SK-N-SH treated with all-trans-retinoic acid at 6 μM for 48 hours (cell line): ENCODE measurements at regions not wholly inside any gene's neighbourhood (a gene's known extent, or its start where the extent isn't known, plus 50 kb on each side); places are given as distances from the start of the nearest gene placed in this dataset.

Source experiments
- ATAC-seq: fragments of 200-7000 bp; cut with Tn5 transposase; 3 replicates; pipeline ENCODE4 v1.9.1; 2020; ENCODE audit warnings: mild to moderate bottlenecking, moderate library complexity
- BACH2 ChIP-seq: fragments of 250-450 bp; sonication (Bioruptor Pico); IDR thresholded peaks from 2 replicates; pipeline ENCODE4 v1.9.0; 2021; ENCODE audit warnings: mild to moderate bottlenecking, borderline replicate concordance
- ESRRG ChIP-seq: fragments of 250-450 bp; sonication (Bioruptor Pico); IDR thresholded peaks from 2 replicates; pipeline ENCODE4 v1.6.1; 2021; ENCODE audit warnings: mild to moderate bottlenecking
- GLIS3 ChIP-seq: fragments of 250-450 bp; sonication (Bioruptor Pico); IDR thresholded peaks from 2 replicates; pipeline ENCODE4 v1.5.0; 2020; ENCODE audit warnings: mild to moderate bottlenecking, moderate library complexity
- ISL1 ChIP-seq: fragments of 250-450 bp; sonication (Bioruptor Pico); IDR thresholded peaks from 2 replicates; pipeline ENCODE4 v2.1.2; 2022; ENCODE audit warnings: mild to moderate bottlenecking, moderate library complexity
- PPARA ChIP-seq: fragments of 250-450 bp; sonication (Bioruptor Pico); IDR thresholded peaks from 2 replicates; pipeline ENCODE4 v1.5.0; 2020; ENCODE audit warnings: mild to moderate bottlenecking, borderline replicate concordance
- RARB ChIP-seq: fragments of 250-450 bp; sonication (Bioruptor Pico); IDR thresholded peaks from 2 replicates; pipeline ENCODE4 v1.8.0; 2021; ENCODE audit warnings: mild to moderate bottlenecking, moderate library complexity
- SNAI2 ChIP-seq: fragments of 250-450 bp; sonication (Bioruptor Pico); IDR thresholded peaks from 2 replicates; pipeline ENCODE4 v1.5.0; 2020; ENCODE audit warnings: mild to moderate bottlenecking, moderate library complexity
- TCF4 ChIP-seq: fragments of 250-450 bp; sonication (Bioruptor Pico); IDR thresholded peaks from 2 replicates; pipeline ENCODE4 v1.8.0; 2021; ENCODE audit warnings: mild to moderate bottlenecking, moderate library complexity, borderline replicate concordance
- TOX ChIP-seq: fragments of 250-450 bp; sonication (Bioruptor Pico); IDR thresholded peaks from 2 replicates; pipeline ENCODE4 v1.8.0; 2021; ENCODE audit warnings: mild to moderate bottlenecking, moderate library complexity, borderline replicate concordance
- ZC3H10 ChIP-seq: fragments of 250-450 bp; sonication (Bioruptor Pico); IDR thresholded peaks from 2 replicates; pipeline ENCODE4 v1.5.1; 2021; ENCODE audit warnings: mild to moderate bottlenecking, moderate library complexity
- ZFP3 ChIP-seq: fragments of 250-450 bp; sonication (Bioruptor Pico); IDR thresholded peaks from 2 replicates; pipeline ENCODE4 v1.5.0; 2020; ENCODE audit warnings: mild to moderate bottlenecking, moderate library complexity
- ZFP30 ChIP-seq: fragments of 450-650 bp; formaldehyde crosslinking; IDR thresholded peaks from 2 replicates; pipeline ENCODE4 v1.5.0; 2022; ENCODE audit warnings: mild to moderate bottlenecking, moderate library complexity
- ZNF565 ChIP-seq: fragments of 450-650 bp; formaldehyde crosslinking; conservative IDR thresholded peaks from 2 replicates; pipeline ENCODE4 v1.5.0; 2020; ENCODE audit warnings: low read depth, mild to moderate bottlenecking, moderate library complexity
- ZNF70 ChIP-seq: fragments of 450-650 bp; formaldehyde crosslinking; IDR thresholded peaks from 2 replicates; pipeline ENCODE4 v1.5.0; 2020; ENCODE audit warnings: mild to moderate bottlenecking, moderate library complexity
- ZNF8 ChIP-seq: fragments of 450-650 bp; formaldehyde crosslinking; IDR thresholded peaks from 2 replicates; pipeline ENCODE4 v1.5.0; 2020; ENCODE audit warnings: mild to moderate bottlenecking, moderate library complexity
- TF ChIP-seq, protein P1 (sequence below): fragments of 250-450 bp; sonication (Bioruptor Pico); IDR thresholded peaks from 2 replicates; pipeline ENCODE4 v1.5.1; 2021; ENCODE audit warnings: mild to moderate bottlenecking, moderate library complexity
- TF ChIP-seq, protein P2 (sequence below): fragments of 250-450 bp; sonication (Bioruptor Pico); IDR thresholded peaks from 2 replicates; pipeline ENCODE4 v1.5.0; 2020; ENCODE audit warnings: mild to moderate bottlenecking, moderate library complexity
- TF ChIP-seq, protein P3 (sequence below): fragments of 250-450 bp; sonication (Bioruptor Pico); IDR thresholded peaks from 2 replicates; pipeline ENCODE4 v1.5.1; 2020; ENCODE audit warnings: low read depth, mild to moderate bottlenecking, moderate library complexity
- TF ChIP-seq, protein P4 (sequence below): fragments of 250-450 bp; sonication (Bioruptor Pico); IDR thresholded peaks from 2 replicates; pipeline ENCODE4 v1.8.0; 2021; ENCODE audit warnings: low read depth, mild to moderate bottlenecking, moderate library complexity, borderline replicate concordance
- TF ChIP-seq, protein P5 (sequence below): fragments of 250-450 bp; sonication (Bioruptor Pico); IDR thresholded peaks from 2 replicates; pipeline ENCODE4 v1.8.0; 2020; ENCODE audit warnings: mild to moderate bottlenecking, moderate library complexity, borderline replicate concordance

DNA sequence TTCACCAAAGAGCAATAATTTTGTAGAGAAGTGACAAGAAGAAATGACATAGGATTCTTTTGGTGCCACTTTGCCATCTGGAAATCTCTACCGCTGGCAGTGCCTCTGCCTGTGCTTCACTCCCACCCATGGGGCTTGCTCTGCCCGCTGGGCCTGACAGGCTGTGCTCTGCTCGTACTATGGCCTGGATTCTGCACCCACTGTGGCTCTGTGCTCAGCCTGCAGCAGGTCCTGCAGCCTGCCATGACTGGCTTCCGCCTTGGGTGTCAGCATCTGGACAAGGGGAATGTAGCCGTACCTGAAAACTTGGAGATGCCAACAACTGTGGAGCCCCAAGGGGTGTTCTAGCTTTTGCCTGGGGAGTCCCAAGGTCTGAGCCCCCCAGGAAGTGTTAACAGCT, 792.3 kb downstream of the CDH8 start:
- ATAC-seq: no peak
- no peak for TF ChIP-seq TOX
- TF ChIP-seq, protein P1, sequence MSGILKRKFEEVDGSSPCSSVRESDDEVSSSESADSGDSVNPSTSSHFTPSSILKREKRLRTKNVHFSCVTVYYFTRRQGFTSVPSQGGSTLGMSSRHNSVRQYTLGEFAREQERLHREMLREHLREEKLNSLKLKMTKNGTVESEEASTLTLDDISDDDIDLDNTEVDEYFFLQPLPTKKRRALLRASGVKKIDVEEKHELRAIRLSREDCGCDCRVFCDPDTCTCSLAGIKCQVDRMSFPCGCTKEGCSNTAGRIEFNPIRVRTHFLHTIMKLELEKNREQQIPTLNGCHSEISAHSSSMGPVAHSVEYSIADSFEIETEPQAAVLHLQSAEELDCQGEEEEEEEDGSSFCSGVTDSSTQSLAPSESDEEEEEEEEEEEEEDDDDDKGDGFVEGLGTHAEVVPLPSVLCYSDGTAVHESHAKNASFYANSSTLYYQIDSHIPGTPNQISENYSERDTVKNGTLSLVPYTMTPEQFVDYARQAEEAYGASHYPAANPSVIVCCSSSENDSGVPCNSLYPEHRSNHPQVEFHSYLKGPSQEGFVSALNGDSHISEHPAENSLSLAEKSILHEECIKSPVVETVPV (CRISPR knock-in tag): no peak
- no peak for TF ChIP-seq ESRRG (CRISPR knock-in tag)
- no peak for TF ChIP-seq PPARA (CRISPR knock-in tag)
- TF ChIP-seq RARB (CRISPR knock-in tag): no peak
- no peak for TF ChIP-seq GLIS3 (CRISPR knock-in tag)
- TF ChIP-seq ZNF70: no peak
- TF ChIP-seq ZNF565 (CRISPR knock-in tag): no peak
- TF ChIP-seq ZFP3 (CRISPR knock-in tag): no peak
- no peak for TF ChIP-seq ZFP30 (CRISPR knock-in tag)
- TF ChIP-seq, protein P2, sequence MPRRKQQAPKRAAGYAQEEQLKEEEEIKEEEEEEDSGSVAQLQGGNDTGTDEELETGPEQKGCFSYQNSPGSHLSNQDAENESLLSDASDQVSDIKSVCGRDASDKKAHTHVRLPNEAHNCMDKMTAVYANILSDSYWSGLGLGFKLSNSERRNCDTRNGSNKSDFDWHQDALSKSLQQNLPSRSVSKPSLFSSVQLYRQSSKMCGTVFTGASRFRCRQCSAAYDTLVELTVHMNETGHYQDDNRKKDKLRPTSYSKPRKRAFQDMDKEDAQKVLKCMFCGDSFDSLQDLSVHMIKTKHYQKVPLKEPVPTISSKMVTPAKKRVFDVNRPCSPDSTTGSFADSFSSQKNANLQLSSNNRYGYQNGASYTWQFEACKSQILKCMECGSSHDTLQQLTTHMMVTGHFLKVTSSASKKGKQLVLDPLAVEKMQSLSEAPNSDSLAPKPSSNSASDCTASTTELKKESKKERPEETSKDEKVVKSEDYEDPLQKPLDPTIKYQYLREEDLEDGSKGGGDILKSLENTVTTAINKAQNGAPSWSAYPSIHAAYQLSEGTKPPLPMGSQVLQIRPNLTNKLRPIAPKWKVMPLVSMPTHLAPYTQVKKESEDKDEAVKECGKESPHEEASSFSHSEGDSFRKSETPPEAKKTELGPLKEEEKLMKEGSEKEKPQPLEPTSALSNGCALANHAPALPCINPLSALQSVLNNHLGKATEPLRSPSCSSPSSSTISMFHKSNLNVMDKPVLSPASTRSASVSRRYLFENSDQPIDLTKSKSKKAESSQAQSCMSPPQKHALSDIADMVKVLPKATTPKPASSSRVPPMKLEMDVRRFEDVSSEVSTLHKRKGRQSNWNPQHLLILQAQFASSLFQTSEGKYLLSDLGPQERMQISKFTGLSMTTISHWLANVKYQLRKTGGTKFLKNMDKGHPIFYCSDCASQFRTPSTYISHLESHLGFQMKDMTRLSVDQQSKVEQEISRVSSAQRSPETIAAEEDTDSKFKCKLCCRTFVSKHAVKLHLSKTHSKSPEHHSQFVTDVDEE (CRISPR knock-in tag): no peak
- TF ChIP-seq ZC3H10 (CRISPR knock-in tag): no peak
- TF ChIP-seq BACH2 (CRISPR knock-in tag): no peak
- TF ChIP-seq ZNF8 (CRISPR knock-in tag): no peak
- no peak for TF ChIP-seq TCF4 (CRISPR knock-in tag)
- TF ChIP-seq SNAI2 (CRISPR knock-in tag): no peak
- TF ChIP-seq, all 23 proteins: peak for 0

DNA sequence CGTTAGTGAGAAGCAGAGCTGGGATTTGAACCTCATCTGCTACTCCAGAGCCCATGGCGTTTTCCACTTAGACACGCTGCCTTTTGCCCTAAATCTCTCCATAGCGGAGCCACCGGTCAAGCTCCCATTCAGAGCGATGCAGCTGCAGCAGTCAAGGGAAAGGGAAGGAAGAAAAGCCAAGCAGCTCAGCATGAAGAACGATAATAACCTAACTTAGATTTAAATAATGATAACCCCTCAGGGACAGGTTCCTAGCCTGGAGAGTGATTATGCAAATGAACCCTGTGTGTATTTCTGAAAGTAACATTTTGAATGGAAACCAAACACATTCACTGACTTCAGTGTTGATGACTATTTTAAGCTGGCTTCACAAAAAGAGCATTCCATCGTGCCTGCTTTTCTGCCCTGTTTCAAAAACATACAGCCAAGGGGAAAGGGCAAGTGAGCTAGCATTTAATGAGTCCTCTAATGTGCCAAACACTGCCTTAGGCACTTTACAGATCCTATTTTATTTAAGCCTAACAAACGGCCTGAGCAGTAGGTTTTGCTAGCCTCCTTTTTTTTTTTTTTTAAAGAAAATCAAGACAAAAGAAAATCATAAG, 798.3 kb downstream of the CDH8 start:
- no peak for TF ChIP-seq TOX
- TF ChIP-seq, protein P3, sequence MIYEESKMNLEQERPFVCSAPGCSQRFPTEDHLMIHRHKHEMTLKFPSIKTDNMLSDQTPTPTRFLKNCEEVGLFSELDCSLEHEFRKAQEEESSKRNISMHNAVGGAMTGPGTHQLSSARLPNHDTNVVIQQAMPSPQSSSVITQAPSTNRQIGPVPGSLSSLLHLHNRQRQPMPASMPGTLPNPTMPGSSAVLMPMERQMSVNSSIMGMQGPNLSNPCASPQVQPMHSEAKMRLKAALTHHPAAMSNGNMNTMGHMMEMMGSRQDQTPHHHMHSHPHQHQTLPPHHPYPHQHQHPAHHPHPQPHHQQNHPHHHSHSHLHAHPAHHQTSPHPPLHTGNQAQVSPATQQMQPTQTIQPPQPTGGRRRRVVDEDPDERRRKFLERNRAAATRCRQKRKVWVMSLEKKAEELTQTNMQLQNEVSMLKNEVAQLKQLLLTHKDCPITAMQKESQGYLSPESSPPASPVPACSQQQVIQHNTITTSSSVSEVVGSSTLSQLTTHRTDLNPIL (CRISPR knock-in tag): no peak
- no peak for TF ChIP-seq ZC3H10 (CRISPR knock-in tag)
- no peak for TF ChIP-seq GLIS3 (CRISPR knock-in tag)
- TF ChIP-seq ZNF8 (CRISPR knock-in tag): no peak
- TF ChIP-seq, protein P2 (CRISPR knock-in tag): no peak
- TF ChIP-seq ISL1: no peak
- TF ChIP-seq ZNF70: no peak
- TF ChIP-seq, protein P4, sequence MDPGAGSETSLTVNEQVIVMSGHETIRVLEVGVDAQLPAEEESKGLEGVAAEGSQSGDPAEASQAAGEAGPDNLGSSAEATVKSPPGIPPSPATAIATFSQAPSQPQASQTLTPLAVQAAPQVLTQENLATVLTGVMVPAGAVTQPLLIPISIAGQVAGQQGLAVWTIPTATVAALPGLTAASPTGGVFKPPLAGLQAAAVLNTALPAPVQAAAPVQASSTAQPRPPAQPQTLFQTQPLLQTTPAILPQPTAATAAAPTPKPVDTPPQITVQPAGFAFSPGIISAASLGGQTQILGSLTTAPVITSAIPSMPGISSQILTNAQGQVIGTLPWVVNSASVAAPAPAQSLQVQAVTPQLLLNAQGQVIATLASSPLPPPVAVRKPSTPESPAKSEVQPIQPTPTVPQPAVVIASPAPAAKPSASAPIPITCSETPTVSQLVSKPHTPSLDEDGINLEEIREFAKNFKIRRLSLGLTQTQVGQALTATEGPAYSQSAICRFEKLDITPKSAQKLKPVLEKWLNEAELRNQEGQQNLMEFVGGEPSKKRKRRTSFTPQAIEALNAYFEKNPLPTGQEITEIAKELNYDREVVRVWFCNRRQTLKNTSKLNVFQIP (CRISPR knock-in tag): no peak
- TF ChIP-seq, protein P5, sequence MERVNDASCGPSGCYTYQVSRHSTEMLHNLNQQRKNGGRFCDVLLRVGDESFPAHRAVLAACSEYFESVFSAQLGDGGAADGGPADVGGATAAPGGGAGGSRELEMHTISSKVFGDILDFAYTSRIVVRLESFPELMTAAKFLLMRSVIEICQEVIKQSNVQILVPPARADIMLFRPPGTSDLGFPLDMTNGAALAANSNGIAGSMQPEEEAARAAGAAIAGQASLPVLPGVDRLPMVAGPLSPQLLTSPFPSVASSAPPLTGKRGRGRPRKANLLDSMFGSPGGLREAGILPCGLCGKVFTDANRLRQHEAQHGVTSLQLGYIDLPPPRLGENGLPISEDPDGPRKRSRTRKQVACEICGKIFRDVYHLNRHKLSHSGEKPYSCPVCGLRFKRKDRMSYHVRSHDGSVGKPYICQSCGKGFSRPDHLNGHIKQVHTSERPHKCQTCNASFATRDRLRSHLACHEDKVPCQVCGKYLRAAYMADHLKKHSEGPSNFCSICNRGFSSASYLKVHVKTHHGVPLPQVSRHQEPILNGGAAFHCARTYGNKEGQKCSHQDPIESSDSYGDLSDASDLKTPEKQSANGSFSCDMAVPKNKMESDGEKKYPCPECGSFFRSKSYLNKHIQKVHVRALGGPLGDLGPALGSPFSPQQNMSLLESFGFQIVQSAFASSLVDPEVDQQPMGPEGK: no peak
- TF ChIP-seq ESRRG (CRISPR knock-in tag): no peak
- no peak for TF ChIP-seq ZFP30 (CRISPR knock-in tag)
- TF ChIP-seq SNAI2 (CRISPR knock-in tag): no peak
- TF ChIP-seq, protein P1 (CRISPR knock-in tag): no peak
- ATAC-seq: no peak
